Kidney epithelial cell (primary cell): ENCODE measurements at regions not wholly inside any gene's neighbourhood (a gene's known extent, or its start where the extent isn't known, plus 50 kb on each side); places are given as distances from the start of the nearest gene placed in this dataset.

Experiments used
- DNase-seq: peaks from one replicate; pipeline ENCODE4 v3.0.0-alpha.2; 2010; ENCODE audit warnings: low read depth
- H3K27me3 ChIP-seq: 2 replicates; pipeline ENCODE4 v1.6.0; 2011; ENCODE audit warnings: low read length; ENCODE audit not compliant: control insufficient read depth, insufficient read depth
- H3K36me3 ChIP-seq: 2 replicates; pipeline ENCODE4 v1.5.1; 2011; ENCODE audit warnings: low read length; ENCODE audit not compliant: control insufficient read depth, insufficient read depth
- H3K4me3 ChIP-seq: 2 replicates; pipeline ENCODE4 v1.5.1; 2011; ENCODE audit warnings: low read depth, mild to moderate bottlenecking, control low read depth, low read length
- TF ChIP-seq, protein P1 (sequence below): IDR thresholded peaks from 2 replicates; pipeline ENCODE4 v1.5.1; 2011; ENCODE audit warnings: mild to moderate bottlenecking, moderate library complexity, low read length, control low read depth, inconsistent platforms; ENCODE audit not compliant: insufficient read depth, poor library complexity, severe bottlenecking

DNA sequence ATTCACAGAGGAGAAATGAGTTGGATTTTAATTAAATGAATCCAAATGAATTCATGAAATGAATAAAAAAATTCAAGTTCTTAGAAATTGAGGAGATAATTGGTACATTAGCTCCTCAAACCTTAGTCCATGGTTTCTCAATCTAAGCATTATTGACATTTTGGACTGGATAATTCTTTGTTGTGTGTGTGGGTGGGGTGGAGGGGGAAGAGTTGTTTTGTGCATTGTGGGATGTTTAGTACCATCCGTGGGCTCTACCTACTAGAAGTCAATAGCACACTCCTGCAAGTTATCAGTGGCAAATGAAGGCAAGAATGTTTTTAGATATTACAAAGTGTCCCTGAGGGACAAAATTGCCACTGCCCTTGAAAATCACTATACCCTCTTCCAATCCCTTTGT is 431.9 kb downstream of the PLPP3 start:
- no peaks in the 10 kb centered on the region for H3K27me3 ChIP-seq
- DNase-seq, result no peak
- TF ChIP-seq, protein P1, sequence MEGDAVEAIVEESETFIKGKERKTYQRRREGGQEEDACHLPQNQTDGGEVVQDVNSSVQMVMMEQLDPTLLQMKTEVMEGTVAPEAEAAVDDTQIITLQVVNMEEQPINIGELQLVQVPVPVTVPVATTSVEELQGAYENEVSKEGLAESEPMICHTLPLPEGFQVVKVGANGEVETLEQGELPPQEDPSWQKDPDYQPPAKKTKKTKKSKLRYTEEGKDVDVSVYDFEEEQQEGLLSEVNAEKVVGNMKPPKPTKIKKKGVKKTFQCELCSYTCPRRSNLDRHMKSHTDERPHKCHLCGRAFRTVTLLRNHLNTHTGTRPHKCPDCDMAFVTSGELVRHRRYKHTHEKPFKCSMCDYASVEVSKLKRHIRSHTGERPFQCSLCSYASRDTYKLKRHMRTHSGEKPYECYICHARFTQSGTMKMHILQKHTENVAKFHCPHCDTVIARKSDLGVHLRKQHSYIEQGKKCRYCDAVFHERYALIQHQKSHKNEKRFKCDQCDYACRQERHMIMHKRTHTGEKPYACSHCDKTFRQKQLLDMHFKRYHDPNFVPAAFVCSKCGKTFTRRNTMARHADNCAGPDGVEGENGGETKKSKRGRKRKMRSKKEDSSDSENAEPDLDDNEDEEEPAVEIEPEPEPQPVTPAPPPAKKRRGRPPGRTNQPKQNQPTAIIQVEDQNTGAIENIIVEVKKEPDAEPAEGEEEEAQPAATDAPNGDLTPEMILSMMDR, result no peak
- H3K36me3 ChIP-seq, result no peaks in the 10 kb centered on the region
- H3K4me3 ChIP-seq, result no peak overlapping the region

DNA sequence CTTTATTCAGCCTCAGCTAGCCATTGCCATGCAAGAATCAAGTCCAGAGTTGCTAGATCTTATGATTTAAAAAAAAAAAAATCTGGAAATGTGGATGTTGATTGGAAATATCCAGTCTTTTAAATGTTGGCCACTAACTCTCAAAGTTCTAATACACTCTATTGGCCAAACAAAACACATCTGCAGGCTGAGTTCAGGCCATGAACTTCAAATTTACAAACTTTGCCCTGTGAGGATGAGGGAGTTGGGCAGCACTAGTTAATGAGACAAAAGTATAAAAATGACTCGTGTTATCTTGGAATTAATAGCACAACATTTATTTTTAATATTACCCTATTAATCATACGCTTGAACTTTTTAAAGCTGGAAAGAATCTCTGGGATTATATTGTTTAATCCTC is 432.3 kb downstream of the PLPP3 start:
- H3K36me3 ChIP-seq, result no peaks in the 10 kb centered on the region
- no peak overlapping the region for H3K4me3 ChIP-seq
- H3K27me3 ChIP-seq, result no peaks in the 10 kb centered on the region
- TF ChIP-seq, protein P1, result no peak
- no peak for DNase-seq

DNA sequence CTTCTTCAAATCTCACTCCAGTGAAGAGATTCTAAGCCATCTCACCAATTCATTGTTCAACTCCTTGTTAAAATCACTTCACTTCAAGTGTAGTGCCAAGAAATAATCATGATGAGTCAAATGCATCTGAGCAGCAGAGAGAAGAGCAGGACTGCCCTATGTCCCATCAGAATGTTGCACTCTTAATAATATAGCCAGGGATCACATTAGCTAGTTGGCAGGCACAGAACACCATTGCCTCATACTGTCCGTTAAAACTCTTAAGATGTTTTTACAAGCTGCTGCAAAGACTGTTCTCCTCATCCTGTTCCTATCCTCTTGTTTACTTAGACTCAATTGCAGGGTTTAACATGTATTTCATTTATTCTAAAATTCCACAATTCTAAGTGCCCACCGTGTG is 432.9 kb downstream of the PLPP3 start:
- no peak overlapping the region for H3K4me3 ChIP-seq
- H3K27me3 ChIP-seq, result no peaks in the 10 kb centered on the region
- no peaks in the 10 kb centered on the region for H3K36me3 ChIP-seq
- no peak for DNase-seq
- TF ChIP-seq, protein P1, result no peak

DNA sequence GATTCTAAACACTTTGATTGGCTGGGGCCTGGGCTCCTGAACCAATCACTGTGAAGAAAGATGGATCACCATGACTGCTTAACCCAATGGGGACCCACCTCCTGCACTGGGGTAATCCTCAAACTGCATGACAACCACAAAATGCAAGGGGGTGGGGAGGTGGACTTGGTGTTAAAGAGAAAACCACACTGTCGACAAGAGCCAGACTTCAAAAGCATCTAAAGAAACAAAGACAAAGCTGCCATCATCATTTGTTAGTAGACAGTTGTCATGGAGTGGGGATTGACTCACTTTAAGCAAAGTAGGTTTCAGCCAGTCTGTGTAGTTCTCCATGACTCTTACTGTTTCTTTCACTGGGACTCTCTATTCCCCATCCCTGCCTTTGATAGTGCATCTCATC is 433.8 kb downstream of the PLPP3 start:
- H3K4me3 ChIP-seq, result no peak overlapping the region
- no peak for DNase-seq
- no peaks in the 10 kb centered on the region for H3K27me3 ChIP-seq
- TF ChIP-seq, protein P1, result no peak
- no peaks in the 10 kb centered on the region for H3K36me3 ChIP-seq

DNA sequence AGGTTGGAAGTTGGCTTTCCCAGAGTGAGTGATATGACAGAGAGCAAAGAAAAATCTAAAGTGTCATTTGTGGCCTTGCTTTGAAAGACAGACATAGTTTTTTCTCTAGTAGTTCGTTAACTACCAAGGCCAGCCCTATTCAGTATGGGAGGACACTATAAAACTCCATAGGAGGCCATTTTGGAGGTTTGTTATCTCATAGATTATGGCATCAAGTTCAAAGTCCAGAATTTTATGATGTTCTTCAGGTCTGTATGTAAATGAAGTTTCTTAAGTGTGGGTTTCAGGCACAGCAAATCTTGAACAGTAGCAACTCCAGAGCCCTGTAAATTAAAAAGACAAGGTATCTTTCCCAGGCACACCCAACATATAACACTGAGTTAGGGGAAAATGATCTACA is 437.1 kb downstream of the PLPP3 start:
- no peak overlapping the region for H3K4me3 ChIP-seq
- no peaks in the 10 kb centered on the region for H3K27me3 ChIP-seq
- H3K36me3 ChIP-seq, result no peaks in the 10 kb centered on the region
- TF ChIP-seq, protein P1, result no peak
- no peak for DNase-seq

DNA sequence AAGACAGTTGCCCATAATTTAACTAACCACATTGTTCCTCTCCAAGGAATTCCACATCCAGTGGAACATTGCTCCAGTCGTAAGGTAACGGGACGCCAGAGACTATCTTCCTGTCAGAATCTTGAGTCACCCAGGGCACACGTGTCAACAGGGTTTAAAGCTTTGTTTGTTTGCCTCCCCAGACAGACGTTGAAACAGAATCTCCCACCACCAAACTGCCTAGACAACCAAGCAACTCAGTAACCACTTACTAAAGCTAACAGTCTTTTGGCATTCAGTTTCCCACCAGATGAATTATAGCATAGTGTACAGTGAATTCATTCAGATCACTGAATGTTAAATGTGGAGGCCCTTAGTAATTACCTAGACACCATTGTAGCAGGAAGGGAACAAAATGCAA is 439.5 kb downstream of the PLPP3 start:
- DNase-seq, result no peak
- Histone ChIP-seq H3K36me3 (no peaks in the 10 kb centered on the region), H3K4me3 (no peak overlapping the region), H3K27me3 (no peaks in the 10 kb centered on the region)
- TF ChIP-seq, protein P1, result no peak
